T-helper 1 cell treated with Interleukin-12 subunit alpha and Interleukin-12 subunit beta and Interleukin-4 antibody, amounts not matched to agents 30 ng/mL and 1 ng/mL, for 36 hours (primary cell): ENCODE measurements at regions not wholly inside any gene's neighbourhood (a gene's known extent, or its start where the extent isn't known, plus 50 kb on each side); places are given as distances from the start of the nearest gene placed in this dataset.

Source experiments
- intact Hi-C: fragments of 100-400 bp; cut with micrococcal nuclease; formaldehyde crosslinking; loops from one replicate; pipeline ENCODE4 v1.15.1; 2024

DNA sequence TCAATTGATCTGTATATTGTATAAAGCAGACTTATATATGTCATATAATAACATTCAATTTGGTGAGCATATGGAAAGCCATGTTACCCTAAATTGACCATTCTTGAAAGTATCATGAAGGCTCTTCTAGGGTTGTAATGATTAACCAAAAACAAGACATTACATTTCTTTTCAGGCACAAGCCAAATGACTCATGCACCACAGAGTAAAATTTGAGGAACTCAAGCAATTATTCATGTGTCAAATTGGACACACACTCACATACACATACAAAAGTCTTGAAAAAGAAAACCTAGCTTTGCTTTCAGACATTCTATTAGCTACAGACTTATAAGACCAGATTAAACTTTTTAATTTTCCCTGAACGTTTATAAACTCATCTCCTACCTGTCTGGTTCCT lies 146.5 kb upstream of the PCDH18 start:
- intact Hi-C loops: no loop called here

DNA sequence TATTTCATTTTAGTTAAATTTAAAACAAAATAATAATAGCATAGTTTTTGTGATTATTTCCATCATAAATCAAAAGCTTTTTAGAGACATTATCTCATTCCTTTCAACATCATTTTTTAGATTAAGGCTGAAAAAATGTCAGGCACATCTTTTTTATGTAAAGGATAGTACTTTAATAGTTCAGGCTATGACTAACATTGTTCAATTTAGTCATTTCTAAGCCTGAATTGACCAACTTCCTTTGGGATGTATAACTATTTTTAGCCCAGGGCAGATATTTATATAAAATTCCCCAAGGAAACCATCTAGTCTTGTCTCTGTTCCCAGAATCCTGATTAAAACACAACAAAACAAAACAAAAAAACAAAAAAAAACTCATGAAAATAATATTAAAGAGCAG lies 145.6 kb upstream of the PCDH18 start:
- intact Hi-C loops: no loop called here

DNA sequence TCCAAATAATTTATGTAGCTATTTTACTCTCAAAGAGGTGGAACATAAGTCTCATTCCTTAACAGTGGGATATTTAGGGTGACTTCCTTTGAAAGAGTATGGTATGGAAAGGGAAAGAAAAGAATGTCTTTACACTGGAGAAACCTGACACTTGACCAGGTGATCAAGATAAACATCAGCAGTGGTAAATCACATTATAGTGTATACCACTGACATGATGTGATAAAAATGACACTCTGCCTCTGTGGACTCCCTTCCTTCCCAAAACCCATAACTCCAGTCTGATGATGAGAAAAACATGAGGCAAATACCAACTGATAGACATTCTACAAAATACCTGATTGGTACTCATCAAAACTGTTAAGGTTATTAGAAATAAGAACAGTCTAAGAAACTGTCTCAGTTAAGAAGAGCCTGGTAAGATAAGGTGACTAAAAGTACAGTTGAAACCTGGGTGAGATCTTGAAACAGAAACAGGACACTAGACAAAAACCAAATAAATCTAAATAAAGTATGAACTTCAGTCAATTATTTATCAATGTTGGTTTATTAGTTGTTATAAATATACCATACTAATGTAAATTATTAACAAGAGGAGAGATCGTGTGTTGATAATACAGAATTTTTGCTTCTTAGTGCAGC lies 144.2 kb upstream of the PCDH18 start:
- intact Hi-C loops: no loop called here

- intact Hi-C loops: no loop called here
Observed at GRCh38 chr4:137674066-137674465, 141.8 kb upstream of the PCDH18 start.

- intact Hi-C loops: no loop called here
Observed at GRCh38 chr4:137668885-137669545, 136.7 kb upstream of the PCDH18 start.

- intact Hi-C loops: no loop called here
Observed at GRCh38 chr4:137664416-137664815, 132.1 kb upstream of the PCDH18 start.

DNA sequence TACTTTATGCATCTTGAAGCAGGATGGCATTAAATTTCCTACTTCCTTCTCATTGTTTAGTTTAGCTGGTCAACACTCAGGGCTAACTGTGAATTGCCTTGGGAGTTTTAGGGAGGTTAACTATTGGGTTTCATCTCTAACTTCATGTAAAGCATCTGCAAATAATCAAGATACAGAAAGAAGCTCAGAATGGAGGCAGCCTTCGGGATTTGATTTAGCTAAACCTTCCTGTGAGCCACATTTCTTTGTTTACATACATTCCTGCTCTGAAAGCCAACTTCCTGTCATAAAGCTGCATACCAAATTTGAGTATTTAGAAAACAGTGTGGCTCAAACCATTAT lies 131.7 kb upstream of the PCDH18 start:
- intact Hi-C loops: no loop called here

- intact Hi-C loops: no loop called here
Observed at GRCh38 chr4:137663251-137664045, 131.2 kb upstream of the PCDH18 start.

GRCh38 chr4:137661693-137662092 lies 129.4 kb upstream of the PCDH18 start:
- intact Hi-C loops: no loop called here

DNA sequence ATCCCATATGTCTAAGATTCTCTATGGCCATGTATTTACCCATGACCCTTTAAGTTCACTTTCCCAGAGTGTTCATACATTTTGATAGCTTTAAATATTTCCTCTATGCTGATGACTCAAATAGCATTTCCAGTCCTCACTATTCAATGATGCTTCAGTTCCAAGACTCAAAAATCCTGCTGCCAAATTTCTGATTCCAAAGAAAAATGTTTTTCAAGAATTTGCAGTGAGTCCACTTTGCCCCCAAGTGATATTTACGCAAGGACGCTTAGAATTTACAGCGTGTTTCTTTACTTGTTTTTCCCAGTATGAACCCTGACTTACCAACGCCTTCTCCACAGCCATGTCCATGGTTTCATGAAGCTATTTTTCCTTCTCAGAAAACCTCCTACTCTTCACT lies 127.9 kb upstream of the PCDH18 start:
- intact Hi-C loops: no loop called here

- intact Hi-C loops: no loop called here
Observed at GRCh38 chr4:137659431-137659830, 127.1 kb upstream of the PCDH18 start.

GRCh38 chr4:137656661-137657060 lies 124.4 kb upstream of the PCDH18 start:
- intact Hi-C loops: no loop called here

- intact Hi-C loops: no loop called here
Observed at GRCh38 chr4:137655302-137655701, 123.0 kb upstream of the PCDH18 start.

- intact Hi-C loops: no loop called here
Observed at GRCh38 chr4:137651128-137651527, 118.8 kb upstream of the PCDH18 start.

DNA sequence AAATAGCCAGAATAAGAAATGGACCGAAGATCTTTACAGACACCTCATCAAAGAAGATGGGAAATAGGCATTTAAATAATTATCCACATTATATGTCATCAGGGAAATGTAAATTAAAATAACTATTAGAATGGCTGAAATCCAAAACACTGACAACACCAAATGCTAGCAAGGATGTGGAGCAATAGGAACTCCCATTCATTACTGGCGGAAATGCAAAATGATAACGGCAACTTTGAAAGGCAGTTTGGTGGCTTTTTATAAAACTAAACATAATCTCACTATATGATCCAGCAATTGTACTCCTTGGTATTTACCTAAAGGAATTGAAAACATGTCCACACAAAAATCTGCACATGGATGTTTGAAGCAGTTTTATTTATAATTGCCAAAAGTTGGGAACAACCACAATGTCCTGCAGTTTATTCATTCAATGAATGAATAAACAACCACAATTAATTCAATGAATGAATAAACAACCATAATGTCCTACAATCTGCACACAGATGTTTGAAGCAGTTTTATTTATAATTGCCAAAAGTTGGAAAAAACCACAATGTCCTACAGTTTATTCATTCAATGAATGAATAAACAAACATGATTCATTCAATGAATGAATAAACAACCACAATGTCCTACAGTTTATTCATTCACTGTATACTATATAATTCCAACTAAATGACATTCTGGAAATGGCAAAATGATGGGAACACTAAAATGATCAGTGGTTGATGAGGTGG lies 117.6 kb upstream of the PCDH18 start:
- intact Hi-C loops: no loop called here

DNA sequence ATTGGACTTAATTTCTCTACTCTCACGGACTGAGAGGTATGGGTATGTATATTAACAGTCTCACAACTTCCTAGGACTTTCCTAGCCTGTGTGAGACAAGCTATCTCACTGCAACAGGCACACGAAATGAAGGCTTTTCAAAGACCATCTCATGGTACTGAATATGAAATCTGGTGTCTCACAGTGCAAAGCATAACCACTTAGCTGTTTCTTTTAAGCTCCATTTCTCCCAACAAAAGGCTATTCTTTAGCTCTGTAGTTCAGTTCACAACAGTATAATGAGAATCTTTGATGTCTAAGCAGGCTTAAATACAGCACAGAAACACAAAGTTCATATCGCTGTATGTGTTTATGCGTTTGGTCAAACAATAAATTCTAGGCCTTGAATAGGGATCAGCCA lies 116.2 kb upstream of the PCDH18 start:
- intact Hi-C loops: no loop called here

DNA sequence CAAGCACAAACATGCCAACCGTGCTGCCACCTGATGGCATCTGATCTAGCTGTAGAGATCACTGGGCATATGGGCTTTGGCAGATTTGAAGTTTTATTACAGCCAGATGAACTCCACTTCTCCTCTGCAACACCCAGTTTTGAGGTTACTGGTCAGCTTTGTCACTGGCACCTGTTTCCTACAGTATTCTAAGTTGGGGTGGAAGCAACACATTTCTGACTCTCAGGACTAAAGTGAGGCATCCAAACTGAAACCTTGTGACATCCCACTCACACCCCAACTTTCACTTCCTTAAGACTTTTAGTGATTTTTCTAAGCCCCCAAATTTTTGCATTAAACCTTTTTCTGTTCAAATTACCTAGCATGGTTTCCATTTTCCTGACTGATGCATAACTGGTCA lies 115.1 kb upstream of the PCDH18 start:
- intact Hi-C loops: no loop called here

GRCh38 chr4:137644201-137644600 lies 111.9 kb upstream of the PCDH18 start:
- intact Hi-C loops: no loop called here

- intact Hi-C loops: no loop called here
Observed at GRCh38 chr4:137641544-137641943, 109.2 kb upstream of the PCDH18 start.

DNA sequence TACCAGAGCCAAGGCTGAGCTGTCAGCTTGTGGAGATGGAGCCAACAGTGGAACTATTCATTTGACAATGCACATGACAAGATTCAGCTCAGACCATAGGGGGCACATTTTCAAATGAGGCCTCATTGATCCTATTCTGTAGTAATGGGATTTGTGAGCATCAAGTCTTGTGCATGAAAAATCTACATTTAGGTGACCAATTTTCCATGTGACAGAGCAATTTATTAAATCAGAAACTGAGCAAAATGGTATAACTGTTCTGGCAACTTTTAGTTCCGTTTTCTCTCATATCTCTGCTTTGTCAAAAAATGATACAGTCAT lies 108.5 kb upstream of the PCDH18 start:
- intact Hi-C loops: no loop called here

DNA sequence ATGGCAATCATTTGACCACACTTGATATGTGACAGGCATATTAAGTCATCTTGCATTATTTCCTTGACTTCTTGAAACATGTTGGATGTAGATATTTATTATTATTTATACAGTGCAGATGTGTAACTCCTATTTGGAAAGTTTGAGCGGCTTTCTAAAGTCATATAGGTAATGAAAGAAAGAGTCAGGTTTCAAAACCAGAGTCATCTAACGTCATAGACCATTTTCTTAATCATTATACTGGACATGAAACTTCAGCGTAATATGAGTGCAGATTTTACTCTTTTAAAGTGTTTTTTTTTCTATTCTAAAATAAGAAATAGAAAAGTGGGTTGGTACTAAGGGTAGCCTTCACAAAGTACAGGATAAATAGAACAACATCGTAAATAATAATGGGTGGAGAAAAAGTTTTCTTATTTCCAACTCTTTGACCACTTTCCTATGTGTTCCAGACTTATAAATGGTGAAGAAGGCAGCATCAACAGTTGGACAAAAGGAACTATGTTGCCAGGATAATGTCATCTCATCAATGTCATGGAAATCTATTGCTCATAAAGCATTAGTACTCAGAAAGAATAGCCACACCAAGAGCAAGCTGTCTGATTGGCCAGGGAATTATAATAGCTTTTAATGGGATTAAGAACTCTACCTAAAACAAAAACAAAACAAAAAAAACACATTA lies 108.0 kb upstream of the PCDH18 start:
- intact Hi-C loops: no loop called here

DNA sequence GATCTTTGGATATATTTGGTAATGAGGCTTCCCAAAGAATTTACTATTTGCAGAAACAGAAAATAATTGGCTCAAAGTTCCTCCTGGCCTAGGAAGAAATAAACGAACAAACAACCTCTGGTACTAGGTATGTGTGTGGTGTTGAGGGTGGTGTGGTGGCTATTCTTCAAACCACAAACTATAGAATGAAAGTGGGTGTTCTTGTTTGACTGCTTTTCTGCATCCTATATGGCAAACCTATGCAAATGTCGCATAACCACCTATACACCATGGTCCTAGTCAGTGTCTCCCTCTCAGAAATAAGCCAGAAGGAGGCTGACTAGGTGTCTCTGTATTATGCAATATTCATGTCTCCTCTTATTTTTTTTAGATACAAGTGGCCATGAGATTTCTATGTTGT lies 106.6 kb upstream of the PCDH18 start:
- intact Hi-C loops: no loop called here
